Cardiac muscle cell (in vitro differentiated cells and primary cell): ENCODE measurements at regions not wholly inside any gene's neighbourhood (a gene's known extent, or its start where the extent isn't known, plus 50 kb on each side); places are given as distances from the start of the nearest gene placed in this dataset.

ENCODE experiments used
- DNase-seq, 2 donors: peaks; one replicate each; pipeline versions ENCODE4 v3.0.0 to v3.0.0-alpha.2; 2010 to 2017; ENCODE audit warnings: low read depth in 1 of 2, low spot score in 1 of 2
- H3K27ac ChIP-seq: fragments of 200-600 bp; sonication (generic); 2 replicates; pipeline ENCODE4 v1.5.1; 2016
- H3K27me3 ChIP-seq: fragments of 200-600 bp; sonication (generic); 2 replicates; pipeline ENCODE4 v1.6.0; 2016; ENCODE audit warnings: control low read depth
- H3K36me3 ChIP-seq: fragments of 200-600 bp; sonication (generic); 2 replicates; pipeline ENCODE4 v1.5.1; 2016; ENCODE audit warnings: control low read depth
- H3K4me1 ChIP-seq: fragments of 200-600 bp; sonication (generic); 2 replicates; pipeline ENCODE4 v1.8.1; 2017; ENCODE audit warnings: low read depth, mild to moderate bottlenecking, mixed run types
- H3K4me3 ChIP-seq: fragments of 200-600 bp; sonication (generic); 2 replicates; pipeline ENCODE4 v1.5.1; 2016; ENCODE audit warnings: mild to moderate bottlenecking
- H3K9me3 ChIP-seq: fragments of 200-600 bp; sonication (generic); 2 replicates; pipeline ENCODE4 v1.5.1; 2017; ENCODE audit warnings: low read depth, mild to moderate bottlenecking, control low read depth
- TF ChIP-seq, protein P1 (sequence below): IDR thresholded peaks from 2 replicates; pipeline ENCODE4 v1.5.1; 2012; ENCODE audit warnings: low read depth, mild to moderate bottlenecking, low read length

DNA sequence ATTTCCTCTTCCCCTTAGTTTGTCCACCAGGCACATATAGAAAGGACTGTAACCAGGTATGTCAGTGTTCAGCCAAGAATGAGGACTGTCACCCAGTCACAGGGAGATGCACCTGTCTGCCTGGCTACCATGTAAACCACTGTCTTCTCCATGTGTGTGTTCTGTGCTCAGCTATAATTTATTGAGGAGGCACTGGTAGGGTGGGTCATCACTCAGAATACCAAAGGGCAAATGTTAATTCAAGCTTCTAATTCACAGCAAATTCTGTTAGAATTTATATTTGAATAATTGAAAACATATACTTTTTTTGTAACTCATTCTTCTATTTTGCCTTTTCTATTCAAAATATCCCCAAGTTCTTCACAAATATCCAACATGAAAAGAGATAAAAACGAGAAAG is 780.4 kb downstream of the MECOM start:
- no peaks in the 10 kb centered on the region for H3K9me3 ChIP-seq
- H3K4me3 ChIP-seq: no peak overlapping the region
- H3K27ac ChIP-seq: no peak overlapping the region
- H3K4me1 ChIP-seq: peaks cover 7% of the 10 kb centered on the region
- DNase-seq: no peak
- H3K36me3 ChIP-seq: no peaks in the 10 kb centered on the region
- TF ChIP-seq, protein P1, sequence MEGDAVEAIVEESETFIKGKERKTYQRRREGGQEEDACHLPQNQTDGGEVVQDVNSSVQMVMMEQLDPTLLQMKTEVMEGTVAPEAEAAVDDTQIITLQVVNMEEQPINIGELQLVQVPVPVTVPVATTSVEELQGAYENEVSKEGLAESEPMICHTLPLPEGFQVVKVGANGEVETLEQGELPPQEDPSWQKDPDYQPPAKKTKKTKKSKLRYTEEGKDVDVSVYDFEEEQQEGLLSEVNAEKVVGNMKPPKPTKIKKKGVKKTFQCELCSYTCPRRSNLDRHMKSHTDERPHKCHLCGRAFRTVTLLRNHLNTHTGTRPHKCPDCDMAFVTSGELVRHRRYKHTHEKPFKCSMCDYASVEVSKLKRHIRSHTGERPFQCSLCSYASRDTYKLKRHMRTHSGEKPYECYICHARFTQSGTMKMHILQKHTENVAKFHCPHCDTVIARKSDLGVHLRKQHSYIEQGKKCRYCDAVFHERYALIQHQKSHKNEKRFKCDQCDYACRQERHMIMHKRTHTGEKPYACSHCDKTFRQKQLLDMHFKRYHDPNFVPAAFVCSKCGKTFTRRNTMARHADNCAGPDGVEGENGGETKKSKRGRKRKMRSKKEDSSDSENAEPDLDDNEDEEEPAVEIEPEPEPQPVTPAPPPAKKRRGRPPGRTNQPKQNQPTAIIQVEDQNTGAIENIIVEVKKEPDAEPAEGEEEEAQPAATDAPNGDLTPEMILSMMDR: no peak
- H3K27me3 ChIP-seq: no peaks in the 10 kb centered on the region

DNA sequence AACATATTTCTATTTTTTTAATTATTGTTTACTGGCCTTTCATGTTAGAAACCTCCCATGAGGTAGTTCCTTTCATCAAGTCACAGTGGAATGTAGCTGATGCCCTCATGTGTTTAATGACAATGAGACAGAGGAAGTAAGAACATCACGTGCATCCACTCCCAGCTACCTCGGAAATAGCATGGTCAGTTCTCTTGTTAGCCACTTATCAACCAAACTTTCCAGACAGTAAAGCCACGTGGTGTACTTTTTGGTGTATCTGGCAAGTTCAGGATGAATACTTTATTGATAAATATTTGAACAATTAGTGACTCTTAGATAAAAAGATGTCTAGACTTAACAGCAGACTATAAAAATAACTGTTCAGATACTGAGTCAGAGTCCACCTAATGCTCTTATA is 781.7 kb downstream of the MECOM start:
- Histone ChIP-seq H3K27ac (no peak overlapping the region), H3K27me3 (no peaks in the 10 kb centered on the region), H3K4me3 (no peak overlapping the region), H3K36me3 (no peaks in the 10 kb centered on the region), H3K9me3 (no peaks in the 10 kb centered on the region), H3K4me1 (peaks cover 8% of the 10 kb centered on the region)
- DNase-seq: no peak
- TF ChIP-seq, protein P1: no peak

DNA sequence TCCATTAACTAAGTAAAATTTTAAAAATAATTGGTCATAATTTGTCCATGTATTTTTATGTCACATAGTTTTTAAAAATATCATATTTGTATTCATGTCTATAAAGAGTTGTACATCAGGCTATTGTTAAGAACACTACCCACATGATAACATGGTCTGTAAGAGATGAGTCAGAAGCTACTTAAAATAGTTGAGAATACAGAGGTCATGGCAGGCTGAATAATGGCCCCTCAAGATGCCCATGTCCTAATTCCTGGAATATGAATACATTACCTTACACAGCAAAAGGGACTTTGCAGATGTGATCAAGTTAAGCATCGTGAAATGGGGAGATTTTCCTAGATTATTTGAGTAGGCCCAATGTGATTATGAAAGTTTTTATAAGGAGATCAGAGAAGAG is 782.9 kb upstream of the GOLIM4 start:
- Histone ChIP-seq H3K27ac (no peak overlapping the region), H3K4me1 (peaks cover 8% of the 10 kb centered on the region), H3K9me3 (no peaks in the 10 kb centered on the region), H3K27me3 (no peaks in the 10 kb centered on the region), H3K36me3 (no peaks in the 10 kb centered on the region), H3K4me3 (no peak overlapping the region)
- TF ChIP-seq, protein P1: no peak
- peak in 1 of 2 donors; percentile 34 for DNase-seq

DNA sequence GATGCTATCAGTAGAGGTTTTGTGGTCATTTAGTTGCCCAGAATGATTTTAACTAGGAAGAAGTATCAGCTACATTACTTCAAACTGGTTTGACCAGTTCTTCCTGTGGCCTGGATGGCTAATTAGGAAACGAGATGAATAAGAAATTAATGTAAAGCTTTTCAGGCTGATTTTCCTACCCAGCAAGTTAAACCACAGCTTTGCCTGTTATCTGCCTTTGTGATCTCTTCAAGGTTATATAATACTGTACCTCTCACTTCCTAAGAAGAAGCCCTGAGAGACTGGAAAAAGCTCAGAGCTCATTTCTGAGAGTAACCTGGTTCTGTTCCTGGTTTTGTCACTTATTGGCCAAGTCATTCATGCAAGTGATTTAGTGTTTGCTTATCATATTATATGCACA is 782.2 kb upstream of the GOLIM4 start:
- no peak for DNase-seq
- H3K36me3 ChIP-seq: no peaks in the 10 kb centered on the region
- H3K4me1 ChIP-seq: peaks cover 8% of the 10 kb centered on the region
- TF ChIP-seq, protein P1: no peak
- no peaks in the 10 kb centered on the region for H3K9me3 ChIP-seq
- no peaks in the 10 kb centered on the region for H3K27me3 ChIP-seq
- H3K4me3 ChIP-seq: no peak overlapping the region
- H3K27ac ChIP-seq: no peak overlapping the region

DNA sequence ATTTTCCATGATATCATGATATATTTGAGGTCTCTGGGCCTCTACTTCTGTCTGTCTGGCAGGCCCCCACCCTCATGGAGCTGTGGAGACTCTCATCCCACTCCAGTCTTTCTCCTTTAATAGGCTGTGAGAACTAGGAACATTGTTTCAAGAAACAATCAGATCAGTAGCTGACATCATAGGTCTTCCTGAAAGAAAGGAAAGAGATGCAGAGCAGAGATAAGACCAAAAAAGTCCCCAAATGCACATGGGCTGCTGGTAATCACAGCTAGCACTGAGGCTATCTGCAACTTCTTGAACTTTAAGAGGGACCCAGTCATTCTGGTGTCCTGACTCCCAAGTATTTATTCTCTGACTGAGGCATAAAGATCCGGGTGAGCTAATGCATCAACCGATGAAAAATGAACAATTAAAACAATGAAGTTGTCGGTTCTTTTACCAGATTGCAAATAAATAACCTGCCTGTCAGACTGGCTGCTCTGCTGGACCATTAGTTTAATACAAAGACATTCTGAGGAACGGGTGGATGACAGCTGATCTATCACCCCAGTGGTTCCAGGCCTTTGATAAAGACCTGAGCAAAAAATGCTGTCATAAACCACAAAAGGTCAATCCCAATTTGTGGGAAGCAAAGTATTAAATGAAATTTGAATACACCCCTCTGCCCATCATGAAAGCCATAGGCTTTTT is 780.8 kb upstream of the GOLIM4 start:
- DNase-seq: no peak
- peak overlapping the region; percentile 17 for H3K27ac ChIP-seq

More for the DNA sequence above, 780.8 kb upstream of the GOLIM4 start:
- H3K4me3 ChIP-seq: no peak overlapping the region
- H3K27me3 ChIP-seq: no peaks in the 10 kb centered on the region
- TF ChIP-seq, protein P1: no peak
- no peaks in the 10 kb centered on the region for H3K36me3 ChIP-seq
- H3K9me3 ChIP-seq: no peaks in the 10 kb centered on the region
- H3K4me1 ChIP-seq: peaks cover 8% of the 10 kb centered on the region
